Activated T-helper 9 cell treated with anti-CD3 and anti-CD28 coated beads, Interleukin-2, amount 50 U/mL, for 16 hours (primary cell): ENCODE measurements at regions not wholly inside any gene's neighbourhood (a gene's known extent, or its start where the extent isn't known, plus 50 kb on each side); places are given as distances from the start of the nearest gene placed in this dataset.
"Not testable (repeated sequence)": the region's sequence is repeated elsewhere in the genome, so short reads cannot be mapped to it uniquely, and the experiment has no call there.

Experiments
- DNase-seq: peaks from one replicate; pipeline ENCODE4 v3.0.0-alpha.2; 2020; ENCODE audit warnings: low read depth

GRCh38 chr1:29550119-29550841 lies 314.0 kb downstream of the PTPRU start:
- DNase-seq: no peak

GRCh38 chr1:29549728-29550118 lies 313.4 kb downstream of the PTPRU start:
- DNase-seq: not testable (repeated sequence)

DNA sequence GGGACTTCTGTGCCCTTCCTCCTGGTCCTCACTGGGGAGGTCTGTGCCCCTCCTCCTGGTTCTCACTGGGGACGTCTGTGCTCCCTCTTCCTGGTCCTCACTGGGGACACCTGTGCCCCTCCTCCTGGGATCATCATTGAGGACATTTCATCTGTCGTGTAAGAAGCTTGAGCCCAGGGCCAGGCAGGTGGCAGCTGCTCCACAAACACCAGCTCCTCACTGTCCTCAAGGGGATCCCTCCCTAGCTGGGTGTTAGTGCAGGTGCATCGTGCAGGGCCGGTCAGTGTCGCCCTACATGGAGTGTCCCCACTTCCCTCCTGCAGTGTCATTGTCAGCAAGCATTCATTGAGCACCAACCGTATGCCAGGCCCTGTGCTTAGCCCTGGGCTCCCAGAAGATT lies 312.7 kb downstream of the PTPRU start:
- DNase-seq: no peak

DNA sequence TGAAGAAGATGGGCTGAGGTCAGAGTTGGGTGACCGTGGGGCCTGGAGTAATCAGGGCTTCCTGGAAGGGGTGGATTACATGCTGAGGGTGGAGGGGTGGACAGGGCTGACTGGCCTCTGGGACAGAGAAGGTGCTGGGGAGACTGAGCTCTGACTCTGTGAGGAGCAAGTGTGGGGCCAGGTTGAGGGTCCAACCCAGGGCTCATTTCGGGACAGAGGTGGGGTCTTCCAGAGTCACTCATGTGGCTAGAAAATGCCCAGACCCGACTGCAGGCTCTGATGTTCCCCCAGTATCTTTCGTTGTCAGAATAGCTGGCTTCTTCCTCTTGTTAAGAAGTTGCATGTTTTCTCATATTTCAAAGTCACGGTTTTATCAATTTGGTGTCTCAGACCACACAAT lies 311.8 kb downstream of the PTPRU start:
- DNase-seq: no peak

- DNase-seq: no peak
Observed at GRCh38 chr1:29547300-29547699, 311.0 kb downstream of the PTPRU start.

DNA sequence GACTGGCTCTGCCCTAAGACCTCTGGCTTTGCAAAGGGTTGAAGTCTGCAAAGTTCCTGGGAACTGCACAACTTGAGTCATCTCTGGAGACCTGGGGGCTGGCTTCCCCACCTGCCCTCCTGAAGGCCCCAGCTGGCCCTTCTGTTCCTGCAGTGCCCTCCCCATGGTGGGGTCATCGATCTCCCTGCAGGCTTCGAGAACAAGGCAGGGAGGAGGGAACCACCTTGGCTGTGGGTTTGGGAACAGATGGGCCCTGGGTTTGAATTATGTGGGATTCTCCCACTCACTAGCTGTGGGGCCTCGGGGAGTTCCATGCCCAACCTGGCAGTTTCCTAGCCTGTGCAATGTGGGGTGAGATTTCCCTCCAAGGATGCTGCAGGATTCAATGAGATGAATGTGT lies 310.2 kb downstream of the PTPRU start:
- no peak for DNase-seq

DNA sequence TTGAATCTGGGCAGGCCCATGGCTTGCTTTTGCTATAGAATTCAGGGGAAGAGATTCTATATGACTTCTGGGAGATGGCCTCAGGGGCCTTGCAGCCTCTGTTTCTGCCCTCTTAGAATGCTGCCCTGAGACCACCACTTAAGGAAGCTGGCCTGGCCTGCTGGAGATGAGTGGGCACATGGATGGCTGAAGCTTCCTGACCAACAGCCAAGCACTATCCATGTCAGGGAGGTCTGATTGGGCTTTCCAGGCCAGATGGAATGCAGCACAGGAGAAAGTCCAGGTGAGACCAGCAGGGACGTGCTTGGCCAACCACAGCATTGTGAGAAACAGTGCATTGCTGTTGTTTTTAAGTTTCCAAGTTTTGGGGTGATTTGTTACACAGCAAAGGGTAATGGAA lies 308.1 kb downstream of the PTPRU start:
- DNase-seq: no peak

DNA sequence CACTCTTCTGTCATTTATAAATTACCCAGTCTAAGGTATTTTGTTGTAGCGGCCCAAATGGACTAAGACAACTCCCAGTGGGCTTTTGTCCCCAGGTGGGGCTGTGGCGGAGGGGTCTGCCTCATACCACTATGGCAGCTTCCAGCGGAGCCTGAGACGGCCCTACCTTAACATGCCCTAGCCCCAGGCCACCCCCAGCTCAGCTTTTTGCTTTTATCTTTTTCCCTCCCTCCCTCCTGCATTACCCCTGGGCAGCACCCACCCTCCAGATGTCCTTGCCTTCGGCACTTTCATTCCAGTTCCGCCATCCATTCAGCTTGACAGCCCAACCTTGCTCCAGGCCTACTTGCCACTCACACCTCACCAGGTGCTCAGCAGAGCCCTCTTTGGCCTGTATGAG lies 307.3 kb downstream of the PTPRU start:
- DNase-seq: no peak

- no peak for DNase-seq
Observed at GRCh38 chr1:29542548-29542947, 306.2 kb downstream of the PTPRU start.

GRCh38 chr1:29541631-29542030 lies 305.3 kb downstream of the PTPRU start:
- no peak for DNase-seq

GRCh38 chr1:29540801-29541357 lies 304.6 kb downstream of the PTPRU start:
- no peak for DNase-seq

DNA sequence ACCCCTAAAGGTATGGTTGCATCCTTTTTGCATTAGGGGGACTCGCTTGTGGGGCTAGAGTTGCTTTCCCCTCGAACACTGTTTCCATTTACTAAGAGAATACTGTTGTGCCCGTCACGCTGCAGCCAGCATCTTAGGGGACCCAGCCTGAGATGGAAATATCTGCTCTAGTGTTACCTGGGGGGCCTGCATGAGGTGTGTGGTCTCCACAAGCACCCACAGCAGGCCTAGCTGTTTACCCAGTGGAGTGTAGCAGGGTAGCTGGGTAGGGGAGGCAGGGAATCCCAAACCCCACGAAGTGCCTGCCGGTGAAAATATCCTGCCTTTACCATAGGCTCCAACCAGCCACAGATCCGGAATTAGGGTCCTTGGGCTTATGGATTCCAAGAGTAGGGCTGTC lies 303.6 kb downstream of the PTPRU start:
- no peak for DNase-seq

GRCh38 chr1:29538586-29538985 lies 302.3 kb downstream of the PTPRU start:
- no peak for DNase-seq

DNA sequence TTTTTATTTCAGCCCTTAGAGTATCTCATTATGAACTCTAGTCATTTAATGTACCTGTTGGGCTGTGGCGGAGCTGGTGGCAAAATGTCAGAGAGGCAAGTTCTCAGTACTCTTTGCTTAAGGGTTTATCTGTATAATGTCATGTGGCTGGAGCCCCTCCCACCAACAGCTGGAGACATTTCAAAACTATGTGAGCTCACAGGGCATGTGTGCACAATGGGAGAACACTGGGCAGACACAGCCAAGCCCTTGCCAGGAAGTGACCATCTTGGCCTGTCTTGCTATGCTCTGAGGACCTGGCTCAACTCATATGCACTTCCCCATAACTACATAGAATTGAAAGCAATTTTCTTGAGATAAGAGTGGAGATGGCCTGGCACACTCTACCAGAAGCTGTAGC lies 296.4 kb downstream of the PTPRU start:
- no peak for DNase-seq

- no peak for DNase-seq
Observed at GRCh38 chr1:29532285-29532684, 296.0 kb downstream of the PTPRU start.

- DNase-seq: no peak
Observed at GRCh38 chr1:29531596-29531995, 295.3 kb downstream of the PTPRU start.

DNA sequence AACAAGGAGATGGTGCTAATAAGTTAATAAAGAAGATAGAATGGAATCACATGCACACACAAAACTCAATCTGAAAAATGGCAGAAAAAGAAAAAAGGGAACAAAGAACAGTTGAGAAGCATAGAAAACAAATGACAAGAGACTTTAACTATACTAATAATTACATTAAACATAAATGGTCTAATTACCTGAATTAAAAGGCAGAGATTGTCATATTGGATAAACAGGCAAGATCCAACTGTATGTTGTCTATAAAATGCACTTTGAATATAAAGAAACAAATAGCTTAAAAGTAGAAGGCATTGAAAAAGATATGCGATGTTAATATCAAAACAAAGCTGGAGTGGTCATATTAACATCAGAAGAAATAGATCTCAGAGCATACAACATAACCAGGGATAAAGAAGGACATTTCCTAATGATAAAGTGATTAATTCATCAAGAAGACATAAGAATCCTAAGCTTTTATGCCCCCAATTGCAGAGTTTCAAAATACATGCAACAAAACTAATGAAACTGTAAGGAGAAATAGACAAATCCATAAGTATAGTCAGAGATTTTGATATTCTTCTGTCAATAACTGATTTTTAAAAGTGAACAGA lies 293.5 kb downstream of the PTPRU start:
- DNase-seq: no peak

DNA sequence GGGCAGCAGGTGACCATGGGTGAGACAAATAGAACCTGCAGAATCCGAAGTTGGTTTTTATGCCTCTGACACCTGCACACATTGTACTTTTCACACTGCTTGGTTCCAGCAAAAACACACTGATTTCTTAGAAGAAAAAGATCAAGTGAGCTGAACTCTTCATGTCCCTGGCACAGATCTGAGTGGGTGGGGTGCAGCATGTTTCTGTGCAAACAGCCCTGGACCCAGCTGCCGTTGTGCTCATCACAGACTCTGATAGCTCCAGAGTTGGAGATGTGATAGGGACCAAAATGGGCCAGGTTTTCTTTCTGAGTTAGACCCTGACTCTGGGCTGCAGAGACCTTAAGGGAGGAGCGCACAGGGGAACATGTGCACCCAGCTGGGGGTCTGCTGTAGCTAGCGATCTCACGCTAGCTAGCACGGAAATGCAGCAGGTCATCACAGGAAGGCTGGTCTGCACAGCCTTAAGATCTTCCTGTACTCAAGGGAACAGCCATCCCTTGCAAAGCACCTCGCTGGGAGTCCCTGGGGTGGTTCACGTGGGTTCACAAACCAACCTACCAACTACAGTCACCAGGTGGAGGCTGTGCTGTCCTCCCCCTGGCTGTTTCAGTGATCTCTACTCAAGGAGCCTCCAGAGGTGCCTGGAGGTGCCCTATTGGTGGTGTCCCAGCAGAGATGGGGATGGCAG lies 291.1 kb downstream of the PTPRU start:
- DNase-seq: no peak

DNA sequence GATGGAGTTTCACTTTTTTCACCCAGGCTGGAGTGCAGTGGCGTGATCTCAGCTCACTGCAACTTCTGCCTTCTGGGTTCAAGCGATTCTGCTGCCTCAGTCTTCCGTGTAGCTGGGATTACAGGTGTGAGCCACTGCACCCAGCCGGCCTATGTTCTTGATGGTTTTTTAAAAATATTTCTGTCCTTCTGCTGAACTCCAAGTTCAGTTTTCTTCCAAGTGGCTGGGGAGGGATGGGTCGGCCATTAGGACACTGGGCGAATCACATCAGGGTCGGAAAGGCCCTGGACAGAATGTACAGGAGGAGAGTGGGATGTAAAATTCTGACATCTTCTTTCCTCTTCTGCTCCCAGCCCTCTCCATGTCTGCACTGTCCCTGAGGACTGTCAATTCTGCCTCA lies 289.6 kb downstream of the PTPRU start:
- DNase-seq: no peak

- DNase-seq: no peak
Observed at GRCh38 chr1:29524285-29525065, 288.2 kb downstream of the PTPRU start.

DNA sequence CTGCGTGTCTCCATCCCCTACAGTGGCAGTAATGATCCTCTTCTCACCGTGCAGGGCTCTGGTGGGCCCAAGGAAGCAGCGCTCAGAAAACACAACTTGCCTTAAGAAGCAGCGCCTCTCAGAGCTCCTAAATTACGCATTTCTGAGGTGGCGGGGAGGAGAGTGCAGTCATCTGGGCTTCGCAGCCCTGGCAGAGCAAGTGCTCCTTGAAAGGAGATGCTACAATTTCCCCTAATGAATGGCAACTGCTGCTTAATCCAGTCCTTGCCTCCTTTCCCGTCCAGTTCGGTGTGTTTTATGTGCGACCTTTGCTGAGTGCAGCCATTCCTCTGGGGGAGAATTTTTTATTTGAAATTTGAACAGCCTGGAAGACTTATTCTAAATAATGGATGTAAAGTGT lies 287.3 kb downstream of the PTPRU start:
- DNase-seq: no peak

GRCh38 chr1:29523136-29523535 lies 286.8 kb downstream of the PTPRU start:
- no peak for DNase-seq
